ENCODE measurements at regions not wholly inside any gene's neighbourhood (a gene's known extent, or its start where the extent isn't known, plus 50 kb on each side); places are given as distances from the start of the nearest gene placed in this dataset.
"Not testable (repeated sequence)": the region's sequence is repeated elsewhere in the genome, so short reads cannot be mapped to it uniquely, and the experiment has no call there.

GRCh38 chr9:89689321-89689720, 84.5 kb downstream of the GADD45G start:
- SMC1A ChIA-PET (ENCODE audit: uncharacterized antibody, unreplicated experiment) = interaction anchor here (1.7 to 6.2 kb wide), 2 partner anchors 9 to 13 kb away, joined by 5 to 39 read pairs; no protein-coding TSS in a partner anchor
- POLR2A ChIA-PET; H3K27me3 ChIP-seq (replicated peaks in 1 of 2; ENCODE audit: control insufficient read depth in 2 of 2, insufficient read depth in 2 of 2, low read length in 1 of 2); H3K9ac ChIP-seq (ENCODE audit: control insufficient read depth, insufficient read depth, low read length); H2AFZ ChIP-seq (ENCODE audit: control insufficient read depth, low read depth, low read length); H3K27ac ChIP-seq (ENCODE audit: control insufficient read depth, insufficient read depth); CTCF ChIA-PET; H3K36me3 ChIP-seq (ENCODE audit: control insufficient read depth in 2 of 2, insufficient read depth in 2 of 2, low read length in 1 of 2); H3K4me2 ChIP-seq (ENCODE audit: control insufficient read depth, insufficient read depth); intact Hi-C loops (cut with micrococcal nuclease; ENCODE audit: unreplicated experiment); DNase-seq (ENCODE audit: low read depth, low spot score); in situ Hi-C loops (cut with MboI); ATAC-seq; H3K4me3 ChIP-seq; FAIRE-seq; H3K79me2 ChIP-seq (ENCODE audit: control insufficient read depth, insufficient read depth, low read length); H4K20me1 ChIP-seq (ENCODE audit: control insufficient read depth, insufficient read depth); BruUV-seq (replicated peaks); H3K9me3 ChIP-seq (replicated peaks; ENCODE audit: control insufficient read depth, insufficient read depth, low read length): not testable (repeated sequence)
- peaks cover 17% of the 10 kb centered on the region for H3K4me1 ChIP-seq (ENCODE audit: control insufficient read depth, insufficient read depth, low read length)
- RAD21 ChIA-PET (ENCODE audit: unreplicated experiment) = interaction anchor here (5.6 kb wide), 1 partner anchor 13 kb away, joined by 51 read pairs; no protein-coding TSS in a partner anchor
- WGBS (ENCODE audit: insufficient coverage, insufficient replicate concordance, low lambda C conversion rate, missing lambda C conversion rate) = 30% methylated on average over 5 of the region's 5 CpGs

GRCh38 chr9:89690334-89690912, 85.6 kb downstream of the GADD45G start:
- peak; percentile 96 for ATAC-seq
- SMC1A ChIA-PET (ENCODE audit: uncharacterized antibody, unreplicated experiment) = interaction anchor here (0.7 to 6.2 kb wide), 7 partner anchors 12 to 125 kb away, joined by 3 to 39 read pairs (median 4); no protein-coding TSS in a partner anchor
- Histone ChIP-seq H3K9me3 (replicated peaks; ENCODE audit: control insufficient read depth, insufficient read depth, low read length) (no peaks in the 10 kb centered on the region), H3K27me3 (replicated peaks in 1 of 2; ENCODE audit: control insufficient read depth in 2 of 2, insufficient read depth in 2 of 2, low read length in 1 of 2) (peaks cover 0 to 4% of the 10 kb centered on the region in 2 experiments; a peak in 2 of 4 replicates), H3K4me2 (ENCODE audit: control insufficient read depth, insufficient read depth) (0 out of 2 replicates have a peak overlapping the region, but pooled peaks have one; percentile 17), H3K4me3 (no peak overlapping the region), H3K4me1 (ENCODE audit: control insufficient read depth, insufficient read depth, low read length) (peaks cover 17% of the 10 kb centered on the region), H2AFZ (ENCODE audit: control insufficient read depth, low read depth, low read length) (no peak overlapping the region), H3K79me2 (ENCODE audit: control insufficient read depth, insufficient read depth, low read length) (no peaks in the 10 kb centered on the region), H3K36me3 (ENCODE audit: control insufficient read depth in 2 of 2, insufficient read depth in 2 of 2, low read length in 1 of 2) (no peaks in the 10 kb centered on the region), H4K20me1 (ENCODE audit: control insufficient read depth, insufficient read depth) (no peaks in the 10 kb centered on the region), H3K9ac (ENCODE audit: control insufficient read depth, insufficient read depth, low read length) (no peak overlapping the region), H3K27ac (ENCODE audit: control insufficient read depth, insufficient read depth) (no peak overlapping the region)
- peak; percentile 84 for FAIRE-seq
- CTCF ChIA-PET = interaction anchor here (1.2 to 1.5 kb wide), 4 partner anchors 10 to 92 kb away, joined by 3 to 10 read pairs (median 4); no protein-coding TSS in a partner anchor
- intact Hi-C loops (cut with micrococcal nuclease; ENCODE audit: unreplicated experiment) = no loop called here
- WGBS (ENCODE audit: insufficient coverage, insufficient replicate concordance, low lambda C conversion rate, missing lambda C conversion rate) = 0% methylated on average over 2 of the region's 3 CpGs
- no TSS peak for BruUV-seq (replicated peaks)
- in situ Hi-C loops (cut with MboI) = no loop called here
- DNase-seq (ENCODE audit: low read depth, low spot score) = peak; percentile 64
- RAD21 ChIA-PET (ENCODE audit: unreplicated experiment) = interaction anchor here (0.6 to 5.6 kb wide), 6 partner anchors 9 to 125 kb away, joined by 3 to 51 read pairs (median 4); no protein-coding TSS in a partner anchor
- POLR2A ChIA-PET = interaction anchor here (0.7 kb wide), 1 partner anchor 10 kb away, joined by 4 read pairs; no protein-coding TSS in a partner anchor
- no peak for TF ChIP-seq FOS (IDR thresholded peaks at IDR 0.05; ENCODE audit: borderline replicate concordance, extremely low read depth, insufficient read length)
- peak; percentile 50 for TF ChIP-seq ATF7 (IDR thresholded peaks at IDR 0.05; ENCODE audit: low read depth)
- peak; percentile 99 for TF ChIP-seq MTA2 (IDR thresholded peaks at IDR 0.05; ENCODE audit: low read depth)
- peak; percentile 98 for TF ChIP-seq RUNX3 (IDR thresholded peaks at IDR 0.05; ENCODE audit: low read length)
- TF ChIP-seq RAD51 (IDR thresholded peaks at IDR 0.05) = 0 out of 2 replicates have a peak, but pooled peaks have one; percentile 20
- TF ChIP-seq GATAD2B (conservative IDR thresholded peaks at IDR 0.05; ENCODE audit: low read depth) = 0 out of 2 replicates have a peak, but pooled peaks have one; percentile 30
- peak; percentile 98 for TF ChIP-seq MEF2B (IDR thresholded peaks at IDR 0.05; ENCODE audit: partially characterized antibody, poor library complexity, severe bottlenecking)
- no peak for TF ChIP-seq SMAD5 (IDR thresholded peaks at IDR 0.05; ENCODE audit: low read depth)
- TF ChIP-seq SMC3 (IDR thresholded peaks at IDR 0.05; ENCODE audit: borderline replicate concordance, low read length) = no peak
- peak; percentile 82 for TF ChIP-seq IKZF1 (conservative IDR thresholded peaks at IDR 0.05)
- TF ChIP-seq NKRF (conservative IDR thresholded peaks at IDR 0.05) = no peak
- TF ChIP-seq SMARCA5 (IDR thresholded peaks at IDR 0.05) = no peak
